Ovary (tissue), 7 donors: ENCODE measurements at regions not wholly inside any gene's neighbourhood (a gene's known extent, or its start where the extent isn't known, plus 50 kb on each side); places are given as distances from the start of the nearest gene placed in this dataset.

Experiments
- DNase-seq, 5 donors: peaks; one replicate each; pipeline ENCODE4 v3.0.0-alpha.2; 2019 to 2020
- H3K27ac ChIP-seq, 2 donors: fragments of 200-600 bp; one replicate each; pipeline versions ENCODE4 v1.5.1 to v1.8.0; 2019 to 2022
- H3K27me3 ChIP-seq: fragments of 200-600 bp; one replicate; pipeline ENCODE4 v1.8.0; 2022
- H3K36me3 ChIP-seq: fragments of 200-600 bp; sonication (generic); one replicate; pipeline ENCODE4 v1.5.1; 2019
- H3K4me1 ChIP-seq: one replicate; pipeline ENCODE4 v1.8.1; 2013; ENCODE audit warnings: mild to moderate bottlenecking, moderate library complexity; ENCODE audit not compliant: insufficient read depth
- H3K4me3 ChIP-seq: fragments of 200-600 bp; sonication (generic); one replicate; pipeline ENCODE4 v1.5.1; 2017
- H3K9me3 ChIP-seq, 2 donors: fragments of 200-600 bp in 1 of 2; sonication (generic) in 1 of 2; one replicate each; pipeline versions ENCODE4 v1.5.1 to v1.8.1; 2013 to 2019; ENCODE audit warnings: mild to moderate bottlenecking in 1 of 2, moderate library complexity in 1 of 2
- CTCF ChIP-seq, 3 donors: fragments of 450-650 bp in 2 of 3; fragments of 200-600 bp in 1 of 3; IDR thresholded peaks; one replicate each; pipeline versions ENCODE4 v1.5.1 to v1.8.0; 2016 to 2022; ENCODE audit warnings: antibody characterized with exemption in 3 of 3, mild to moderate bottlenecking in 1 of 3
- EP300 ChIP-seq: sonication (generic); formaldehyde crosslinking; IDR thresholded peaks from one replicate; pipeline ENCODE4 v1.6.1; 2017; ENCODE audit warnings: antibody characterized with exemption
- POLR2A ChIP-seq: fragments of 450-650 bp; IDR thresholded peaks from one replicate; pipeline ENCODE4 v1.6.1; 2017; ENCODE audit warnings: antibody characterized with exemption, mild to moderate bottlenecking, moderate library complexity
- WGBS, 3 donors: extraction: QIAGEN DNeasy Blood & Tissue Kit in 1 of 3; methylation state at CpG; one replicate each; pipeline versions ENCODE4 v1.1.5 to v1.1.7; 2013 to 2017; 5-methylcytosine and 5-hydroxymethylcytosine counted together
- intact Hi-C, 4 donors: fragments of 100-400 bp; cut with DNase I; formaldehyde crosslinking; loops; one replicate each; pipeline versions ENCODE4 v1.11.0 to v1.15.1; 2022 to 2023
- donor health status: DM: no; HTN: no; CAD: no; lungs with moderate emphysema.
- donor health status: DM: no; HTN: no; CAD: no.
- donor health status: Bipolar disorder and iron deficiency.
- donor health status: DM: no; HTN: no; CAD: no.
- donor health status: DM: yes; HTN: yes; CAD: no.

GRCh38 chr3:162435750-162436149, 939.1 kb downstream of the OTOL1 start:
- no peak for DNase-seq
- 92 to 98% (median 93%) methylated on average over 1 of the region's 1 CpG for whole genome bisulfite sequencing, 3 donors
- H3K36me3 ChIP-seq: no peaks in the 10 kb centered on the region
- TF ChIP-seq CTCF (IDR thresholded peaks at IDR 0.05): no peak
- no peak for TF ChIP-seq POLR2A
- TF ChIP-seq EP300: no peak
- intact Hi-C loops: no loop called here
- H3K4me3 ChIP-seq: no peak overlapping the region
- H3K27ac ChIP-seq: no peak overlapping the region
- no peaks in the 10 kb centered on the region for H3K4me1 ChIP-seq
- H3K9me3 ChIP-seq: no peaks in the 10 kb centered on the region
- no peaks in the 10 kb centered on the region for H3K27me3 ChIP-seq

GRCh38 chr3:162436826-162437225, 940.2 kb downstream of the OTOL1 start:
- WGBS, 3 donors: 47 to 89% (median 84%) methylated on average over 2 of the region's 2 CpGs
- Histone ChIP-seq H3K36me3 (no peaks in the 10 kb centered on the region), H3K4me3 (no peak overlapping the region), H3K27me3 (no peaks in the 10 kb centered on the region), H3K4me1 (no peaks in the 10 kb centered on the region), H3K9me3 (no peaks in the 10 kb centered on the region), H3K27ac (no peak overlapping the region)
- DNase-seq: no peak
- intact Hi-C loops: no loop called here
- no peak for TF ChIP-seq EP300
- no peak for TF ChIP-seq CTCF (IDR thresholded peaks at IDR 0.05)
- TF ChIP-seq POLR2A: no peak

- WGBS, 3 donors: 28 to 91% (median 90%) methylated on average over 3 of the region's 3 CpGs
- Histone ChIP-seq H3K27me3 (no peaks in the 10 kb centered on the region), H3K36me3 (no peaks in the 10 kb centered on the region), H3K9me3 (no peaks in the 10 kb centered on the region), H3K4me3 (no peak overlapping the region), H3K27ac (no peak overlapping the region), H3K4me1 (no peaks in the 10 kb centered on the region)
- intact Hi-C loops: no loop called here
- no peak for DNase-seq
- TF ChIP-seq POLR2A (no peak), EP300 (no peak), CTCF (IDR thresholded peaks at IDR 0.05) (no peak)
These were observed 940.9 kb downstream of the OTOL1 start for GRCh38 chr3:162437480-162437879.

GRCh38 chr3:162441716-162442115, 945.1 kb downstream of the OTOL1 start:
- 0 to 28% (median 0%) methylated on average over 1 of the region's 1 CpG for WGBS, 3 donors
- Histone ChIP-seq H3K27me3 (no peaks in the 10 kb centered on the region), H3K4me3 (no peak overlapping the region), H3K4me1 (no peaks in the 10 kb centered on the region), H3K9me3 (no peaks in the 10 kb centered on the region), H3K27ac (no peak overlapping the region), H3K36me3 (no peaks in the 10 kb centered on the region)
- DNase-seq: no peak
- TF ChIP-seq CTCF (IDR thresholded peaks at IDR 0.05): no peak
- no peak for TF ChIP-seq EP300
- no peak for TF ChIP-seq POLR2A
- intact Hi-C loops: no loop called here

- Histone ChIP-seq H3K9me3 (no peaks in the 10 kb centered on the region), H3K27ac (no peak overlapping the region), H3K4me1 (no peaks in the 10 kb centered on the region), H3K36me3 (no peaks in the 10 kb centered on the region), H3K4me3 (no peak overlapping the region), H3K27me3 (no peaks in the 10 kb centered on the region)
- DNase-seq: no peak
- intact Hi-C loops: no loop called here
- TF ChIP-seq CTCF (IDR thresholded peaks at IDR 0.05): no peak
- no peak for TF ChIP-seq POLR2A
- TF ChIP-seq EP300: no peak
These were observed 946.8 kb downstream of the OTOL1 start for GRCh38 chr3:162443376-162443775.
